GM18873 (cell line): ENCODE measurements at regions not wholly inside any gene's neighbourhood (a gene's known extent, or its start where the extent isn't known, plus 50 kb on each side); places are given as distances from the start of the nearest gene placed in this dataset.

Experiments
- ATAC-seq: cut with Tn5 transposase; IDR thresholded peaks from one replicate; pipeline ENCODE4 v1.9.1; 2021; ENCODE audit warnings: mild to moderate bottlenecking, moderate library complexity, moderate number of reproducible peaks; ENCODE audit not compliant: unreplicated experiment, low FRiP score

- ATAC-seq, result no peak
These were observed 214.1 kb upstream of the ANKRD55 start for GRCh38 chr5:56447232-56447631.

DNA sequence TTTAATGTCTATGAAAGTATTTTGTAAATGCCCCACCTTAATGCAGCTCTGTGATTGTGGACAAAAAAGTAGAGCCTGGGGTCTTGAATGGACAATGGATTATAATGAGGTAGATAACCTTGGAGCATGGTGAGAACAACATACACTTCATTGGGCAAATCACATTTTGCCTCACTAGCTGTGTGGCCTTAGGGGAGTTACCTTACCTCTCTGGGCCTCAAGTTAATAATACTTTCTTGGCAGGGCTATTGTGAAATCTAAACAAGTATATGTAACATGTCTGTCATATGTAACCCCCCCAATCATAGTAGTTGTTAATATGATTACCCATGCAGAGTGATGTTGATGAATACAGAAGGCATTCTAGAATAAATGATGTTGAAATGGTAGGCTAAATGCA lies 213.6 kb upstream of the ANKRD55 start:
- no peak for ATAC-seq

- ATAC-seq, result no peak
These were observed 210.7 kb upstream of the ANKRD55 start for GRCh38 chr5:56443826-56444225.

GRCh38 chr5:56440871-56441740 lies 208.0 kb upstream of the ANKRD55 start:
- no peak for ATAC-seq

DNA sequence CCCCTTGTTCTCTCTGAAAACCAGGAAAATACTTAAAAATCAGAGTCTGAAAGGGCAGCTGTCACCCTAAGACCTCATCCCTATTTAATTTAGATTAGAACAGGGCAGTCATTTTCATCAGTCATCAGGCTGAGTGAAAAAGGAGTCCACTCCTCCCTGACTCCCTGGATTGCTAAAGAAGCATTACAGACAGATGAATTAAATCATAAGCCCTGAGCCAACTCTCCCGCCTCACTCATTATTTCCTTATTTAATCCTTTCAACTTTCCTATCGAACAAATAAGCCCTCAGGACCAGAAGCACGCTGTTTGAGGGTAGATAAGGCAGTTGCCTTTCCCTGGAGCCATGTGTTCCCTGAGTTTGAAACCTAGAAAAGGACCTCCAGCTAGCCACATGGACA lies 201.9 kb upstream of the ANKRD55 start:
- ATAC-seq, result no peak

- no peak for ATAC-seq
These were observed 200.0 kb upstream of the ANKRD55 start for GRCh38 chr5:56433039-56433617.

DNA sequence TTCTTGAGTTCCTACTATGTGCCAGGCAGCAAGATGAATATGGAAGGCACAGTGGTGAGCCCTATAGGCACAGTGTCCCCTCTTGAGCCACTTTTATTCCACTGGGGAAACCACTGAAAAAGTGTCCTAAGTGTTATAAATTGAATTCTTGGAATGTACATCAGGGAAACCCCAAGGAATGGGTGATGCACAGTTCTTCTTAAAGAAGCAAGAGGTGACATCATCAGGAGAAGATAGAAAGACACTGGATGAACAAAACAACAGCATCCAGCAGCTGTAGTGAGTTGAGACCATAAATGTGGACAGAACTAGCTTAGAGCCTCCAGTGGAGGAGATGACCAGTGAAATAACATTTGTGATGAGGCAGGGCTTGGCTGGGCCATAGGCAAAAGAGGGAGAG lies 199.2 kb upstream of the ANKRD55 start:
- ATAC-seq, result no peak

DNA sequence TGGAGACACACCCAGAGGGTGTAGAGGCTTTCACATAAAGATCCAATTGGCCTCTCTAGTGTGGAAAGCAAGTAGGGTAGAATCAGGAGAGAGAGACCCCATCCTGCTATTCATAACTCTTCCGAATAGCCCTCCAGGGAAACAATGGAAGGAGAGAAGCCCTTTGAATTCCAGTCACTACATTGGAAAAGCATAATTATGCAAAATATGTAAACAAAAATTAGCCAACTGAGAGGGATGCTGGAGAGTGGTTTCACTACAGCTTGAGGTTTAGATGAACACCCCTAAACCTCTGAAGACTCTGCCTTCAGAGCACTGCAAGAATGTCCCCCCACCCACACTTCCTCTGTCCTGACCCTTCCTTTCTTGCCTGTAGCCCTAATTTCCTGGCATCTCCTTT lies 197.3 kb upstream of the ANKRD55 start:
- no peak for ATAC-seq

GRCh38 chr5:56429110-56429561 lies 196.0 kb upstream of the ANKRD55 start:
- ATAC-seq, result no peak

GRCh38 chr5:56426693-56427092 lies 193.6 kb upstream of the ANKRD55 start:
- no peak for ATAC-seq

- ATAC-seq, result no peak
These were observed 189.1 kb upstream of the ANKRD55 start for GRCh38 chr5:56422076-56422762.

- no peak for ATAC-seq
These were observed 188.3 kb upstream of the ANKRD55 start for GRCh38 chr5:56421246-56422075.

DNA sequence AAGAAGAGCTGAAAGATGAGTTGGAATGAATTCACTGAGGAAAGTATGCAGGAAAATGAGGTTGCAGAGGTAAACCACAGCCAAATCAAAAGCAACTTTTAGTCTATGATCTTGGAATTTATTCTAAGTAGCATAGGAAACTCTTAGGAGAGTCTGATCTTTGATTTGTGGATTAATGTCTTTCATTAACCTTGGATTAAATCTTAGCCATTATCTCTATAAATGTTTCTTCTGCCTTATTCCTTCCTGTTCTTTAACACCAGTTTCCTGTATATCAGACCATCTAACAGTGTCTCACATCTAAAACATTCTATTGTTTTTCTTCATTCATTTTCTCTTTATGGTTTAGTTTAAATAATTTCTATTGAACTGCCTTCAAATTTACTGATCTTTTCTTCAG lies 187.2 kb upstream of the ANKRD55 start:
- ATAC-seq, result no peak

DNA sequence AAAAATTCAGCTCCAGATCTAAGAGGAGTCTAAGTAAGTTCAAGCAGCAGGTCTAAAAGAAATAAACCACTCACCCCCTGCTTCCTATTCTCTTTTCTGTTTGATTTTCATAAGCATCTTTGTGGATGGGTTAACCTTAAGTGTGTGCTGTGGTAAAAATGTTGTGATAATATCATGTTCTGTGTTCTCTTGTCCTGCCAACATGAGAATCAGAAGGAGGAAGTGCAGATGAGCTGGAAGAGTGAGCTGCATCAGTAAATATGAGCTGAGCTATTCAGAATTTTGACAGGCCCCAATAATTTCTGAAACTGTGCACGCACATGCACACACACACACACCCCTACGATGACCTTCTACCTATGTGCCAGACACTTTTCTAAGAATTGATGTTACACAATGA lies 186.5 kb upstream of the ANKRD55 start:
- no peak for ATAC-seq

- peak; percentile 82 for ATAC-seq
These were observed 182.2 kb upstream of the ANKRD55 start for GRCh38 chr5:56415356-56415765.

DNA sequence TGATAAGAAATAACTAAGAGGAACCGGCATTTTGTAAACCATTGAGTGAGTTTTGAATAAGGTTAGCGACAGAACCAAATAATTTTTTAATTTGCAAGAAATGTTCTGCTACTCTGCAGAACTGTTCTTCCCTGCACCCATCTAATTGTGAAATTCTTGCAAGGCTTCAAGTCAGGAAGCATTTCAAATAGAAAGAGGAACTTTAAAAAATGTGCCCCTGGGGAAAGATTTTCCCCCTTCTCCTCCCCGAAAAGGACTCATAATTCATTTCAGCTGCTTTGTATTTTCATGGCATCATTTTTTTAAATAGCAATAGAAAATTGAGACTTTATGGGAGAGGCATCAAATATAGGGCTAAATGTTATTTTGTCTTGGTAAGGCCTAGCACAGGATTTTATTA lies 180.9 kb upstream of the ANKRD55 start:
- no peak for ATAC-seq

- no peak for ATAC-seq
These were observed 180.4 kb upstream of the ANKRD55 start for GRCh38 chr5:56413546-56413945.

DNA sequence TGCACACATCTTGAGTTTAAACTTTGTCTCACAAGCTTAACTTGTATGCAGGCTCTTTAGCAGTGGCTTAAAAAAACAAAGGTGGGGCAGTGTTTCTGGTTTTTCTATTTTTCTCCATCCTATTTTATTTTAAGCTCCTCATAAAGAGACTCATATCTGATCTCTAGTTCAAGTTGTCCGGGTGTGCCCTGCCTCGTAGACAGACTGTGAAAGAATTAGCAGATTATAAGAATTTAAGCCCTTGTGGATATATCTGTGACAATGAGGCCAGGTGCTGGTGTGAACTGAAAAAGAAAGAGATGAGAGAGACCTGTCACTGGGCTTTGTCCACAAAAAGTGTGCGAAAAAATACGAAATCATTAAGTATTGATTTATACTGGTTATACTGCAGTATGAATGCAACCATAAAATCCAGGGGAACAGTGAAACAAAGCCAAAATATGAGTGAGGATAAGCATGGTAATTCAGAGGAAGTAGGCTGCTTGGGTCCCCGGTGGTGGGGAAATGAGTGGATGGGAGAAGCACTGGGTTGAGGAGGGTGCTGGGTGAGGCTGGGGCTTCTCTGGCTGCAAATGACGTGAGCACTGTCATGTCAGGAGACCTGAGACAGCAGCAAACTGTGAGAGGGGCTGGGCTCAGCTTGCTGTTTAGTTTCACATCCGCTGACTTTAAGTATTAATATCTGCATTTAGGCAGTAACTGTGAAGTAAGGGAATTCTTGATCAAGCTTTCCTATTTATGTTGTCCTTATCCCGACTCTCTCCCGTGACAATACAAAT lies 179.7 kb upstream of the ANKRD55 start:
- ATAC-seq, result peak; percentile 83

DNA sequence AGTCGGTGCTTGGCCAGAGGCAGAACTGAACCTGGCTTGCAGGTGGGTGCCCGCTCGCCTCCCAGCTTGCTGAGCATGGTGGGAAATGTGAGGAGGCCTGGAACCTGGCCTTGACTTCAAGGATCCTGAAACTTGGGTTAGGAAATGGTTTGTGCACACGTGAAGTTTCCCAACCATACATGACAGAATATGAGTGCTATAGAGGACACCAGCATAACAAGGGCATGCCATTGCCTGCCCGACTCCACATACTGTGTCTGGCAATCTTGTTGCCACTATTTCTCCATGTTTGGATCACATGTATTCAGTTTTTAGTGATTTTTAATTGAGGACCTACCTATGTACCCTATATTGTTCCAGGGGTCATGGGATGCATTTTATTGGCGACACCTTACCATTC lies 177.6 kb upstream of the ANKRD55 start:
- ATAC-seq, result no peak
